ENCODE measurements at regions not wholly inside any gene's neighbourhood (a gene's known extent, or its start where the extent isn't known, plus 50 kb on each side); places are given as distances from the start of the nearest gene placed in this dataset.

- Mint-ChIP-seq H3K27me3 (peaks cover 10% of the 10 kb centered on the region), H3K9me3 (ENCODE audit: low read depth) (peaks cover 2% of the 10 kb centered on the region), H3K36me3 (ENCODE audit: low read depth) (no peaks in the 10 kb centered on the region), H3K4me3 (no peak overlapping the region), H3K4me1 (no peaks in the 10 kb centered on the region), H3K27ac (no peak overlapping the region)
- CTCF ChIA-PET: no interaction called here
- POLR2A ChIA-PET: no interaction called here
- DNase-seq: no peak
- intact Hi-C loops (cut with DNase I, micrococcal nuclease): no loop called here
- no peak for ATAC-seq
These were observed 317.0 kb downstream of the GALR1 start for GRCh38 chr18:77566604-77567003.

GRCh38 chr18:77567205-77567604 is 317.6 kb downstream of the GALR1 start:
- Mint-ChIP-seq H3K36me3 (ENCODE audit: low read depth) (no peaks in the 10 kb centered on the region), H3K27ac (no peak overlapping the region), H3K27me3 (peaks cover 12% of the 10 kb centered on the region), H3K4me3 (no peak overlapping the region), H3K9me3 (ENCODE audit: low read depth) (peaks cover 2% of the 10 kb centered on the region), H3K4me1 (no peaks in the 10 kb centered on the region)
- ATAC-seq: no peak
- ChIA-PET POLR2A (no interaction called here), CTCF (no interaction called here)
- DNase-seq: no peak
- intact Hi-C loops (cut with DNase I, micrococcal nuclease): no loop called here

- no peak for DNase-seq
- CTCF ChIA-PET: no interaction called here
- Mint-ChIP-seq H3K9me3 (ENCODE audit: low read depth) (peaks cover 2% of the 10 kb centered on the region), H3K27ac (no peak overlapping the region), H3K36me3 (ENCODE audit: low read depth) (no peaks in the 10 kb centered on the region), H3K4me3 (no peak overlapping the region), H3K4me1 (no peaks in the 10 kb centered on the region), H3K27me3 (peaks cover 24% of the 10 kb centered on the region)
- POLR2A ChIA-PET: no interaction called here
- intact Hi-C loops (cut with DNase I, micrococcal nuclease): no loop called here
- ATAC-seq: no peak
These were observed 322.1 kb downstream of the GALR1 start for GRCh38 chr18:77571743-77572142.

- H3K4me3 Mint-ChIP-seq: no peak overlapping the region
- no peak overlapping the region for H3K27ac Mint-ChIP-seq
- no peaks in the 10 kb centered on the region for H3K36me3 Mint-ChIP-seq (ENCODE audit: low read depth)
- ATAC-seq: no peak
- ChIA-PET POLR2A (no interaction called here), CTCF (no interaction called here)
- H3K9me3 Mint-ChIP-seq (ENCODE audit: low read depth): peaks cover 2% of the 10 kb centered on the region
- intact Hi-C loops (cut with DNase I, micrococcal nuclease): no loop called here
- no peak for DNase-seq
- H3K4me1 Mint-ChIP-seq: no peaks in the 10 kb centered on the region
- H3K27me3 Mint-ChIP-seq: peaks cover 26% of the 10 kb centered on the region
These were observed 322.9 kb downstream of the GALR1 start for GRCh38 chr18:77572537-77572936.

- POLR2A ChIA-PET: no interaction called here
- H3K4me1 Mint-ChIP-seq: no peaks in the 10 kb centered on the region
- H3K27me3 Mint-ChIP-seq: peaks cover 26% of the 10 kb centered on the region
- peaks cover 2% of the 10 kb centered on the region for H3K9me3 Mint-ChIP-seq (ENCODE audit: low read depth)
- H3K36me3 Mint-ChIP-seq (ENCODE audit: low read depth): no peaks in the 10 kb centered on the region
- intact Hi-C loops (cut with DNase I, micrococcal nuclease): no loop called here
- no peak for DNase-seq
- no peak overlapping the region for H3K4me3 Mint-ChIP-seq
- CTCF ChIA-PET: no interaction called here
- H3K27ac Mint-ChIP-seq: no peak overlapping the region
- no peak for ATAC-seq
These were observed 323.9 kb downstream of the GALR1 start for GRCh38 chr18:77573571-77573970.

- POLR2A ChIA-PET: no interaction called here
These were observed 341.4 kb downstream of the GALR1 start for GRCh38 chr18:77590943-77591515.

GRCh38 chr18:77597726-77598125 is 348.1 kb downstream of the GALR1 start:
- peaks cover 3% of the 10 kb centered on the region for H3K27me3 Mint-ChIP-seq

More at GRCh38 chr18:77590943-77591515, 341.4 kb downstream of the GALR1 start:
- no peak overlapping the region for H3K27ac Mint-ChIP-seq
- CTCF ChIA-PET: interaction anchor here (1.4 kb wide), 1 partner anchor 9 kb away, joined by 3 read pairs; no protein-coding TSS in a partner anchor
- H3K27me3 Mint-ChIP-seq: peaks cover 5% of the 10 kb centered on the region
- intact Hi-C loops (cut with DNase I, micrococcal nuclease): no loop called here
- ATAC-seq (no peak), DNase-seq (no peak)
- no peaks in the 10 kb centered on the region for H3K9me3 Mint-ChIP-seq (ENCODE audit: low read depth)
- no peak overlapping the region for H3K4me3 Mint-ChIP-seq
- no peaks in the 10 kb centered on the region for H3K4me1 Mint-ChIP-seq
- no peaks in the 10 kb centered on the region for H3K36me3 Mint-ChIP-seq (ENCODE audit: low read depth)

GRCh38 chr18:77600674-77601073 is 351.0 kb downstream of the GALR1 start:
- Mint-ChIP-seq H3K9me3 (ENCODE audit: low read depth) (no peaks in the 10 kb centered on the region), H3K36me3 (ENCODE audit: low read depth) (no peaks in the 10 kb centered on the region), H3K27me3 (peaks cover 3% of the 10 kb centered on the region), H3K4me1 (no peaks in the 10 kb centered on the region), H3K27ac (no peak overlapping the region), H3K4me3 (no peak overlapping the region)
- ATAC-seq (no peak), DNase-seq (no peak)
- ChIA-PET POLR2A (no interaction called here), CTCF (interaction anchor here (1.4 kb wide), 1 partner anchor 10 kb away, joined by 3 read pairs; no protein-coding TSS in a partner anchor)
- intact Hi-C loops (cut with DNase I, micrococcal nuclease): no loop called here

More at GRCh38 chr18:77597726-77598125, 348.1 kb downstream of the GALR1 start:
- H3K27ac Mint-ChIP-seq: no peak overlapping the region
- no peak for ATAC-seq
- ChIA-PET CTCF (no interaction called here), POLR2A (no interaction called here)
- DNase-seq: no peak
- H3K4me1 Mint-ChIP-seq: no peaks in the 10 kb centered on the region
- H3K9me3 Mint-ChIP-seq (ENCODE audit: low read depth): no peaks in the 10 kb centered on the region
- intact Hi-C loops (cut with DNase I, micrococcal nuclease): no loop called here
- H3K4me3 Mint-ChIP-seq: no peak overlapping the region
- no peaks in the 10 kb centered on the region for H3K36me3 Mint-ChIP-seq (ENCODE audit: low read depth)

GRCh38 chr18:77601567-77601966 is 351.9 kb downstream of the GALR1 start:
- ChIA-PET POLR2A (no interaction called here), CTCF (interaction anchor here (1.2 kb wide), 1 partner anchor 86 kb away, joined by 4 read pairs; no protein-coding TSS in a partner anchor)
- no peaks in the 10 kb centered on the region for H3K9me3 Mint-ChIP-seq (ENCODE audit: low read depth)
- no peak overlapping the region for H3K4me3 Mint-ChIP-seq
- DNase-seq (no peak), ATAC-seq (no peak)
- H3K36me3 Mint-ChIP-seq (ENCODE audit: low read depth): no peaks in the 10 kb centered on the region
- no peaks in the 10 kb centered on the region for H3K4me1 Mint-ChIP-seq
- intact Hi-C loops (cut with DNase I, micrococcal nuclease): no loop called here
- H3K27ac Mint-ChIP-seq: no peak overlapping the region
- H3K27me3 Mint-ChIP-seq: peaks cover 3% of the 10 kb centered on the region

GRCh38 chr18:77607087-77607486 is 357.4 kb downstream of the GALR1 start:
- Mint-ChIP-seq H3K4me1 (no peaks in the 10 kb centered on the region), H3K27ac (no peak overlapping the region), H3K36me3 (ENCODE audit: low read depth) (no peaks in the 10 kb centered on the region), H3K4me3 (no peak overlapping the region), H3K27me3 (peaks cover 2% of the 10 kb centered on the region), H3K9me3 (ENCODE audit: low read depth) (no peaks in the 10 kb centered on the region)
- ChIA-PET CTCF (no interaction called here), POLR2A (no interaction called here)
- DNase-seq: no peak
- intact Hi-C loops (cut with DNase I, micrococcal nuclease): no loop called here
- no peak for ATAC-seq

- H3K27ac Mint-ChIP-seq: no peak overlapping the region
- H3K36me3 Mint-ChIP-seq (ENCODE audit: low read depth): no peaks in the 10 kb centered on the region
- ATAC-seq: no peak
- peaks cover 5% of the 10 kb centered on the region for H3K27me3 Mint-ChIP-seq
- H3K9me3 Mint-ChIP-seq (ENCODE audit: low read depth): no peaks in the 10 kb centered on the region
- intact Hi-C loops (cut with DNase I, micrococcal nuclease): no loop called here
- no peak for DNase-seq
- no peak overlapping the region for H3K4me3 Mint-ChIP-seq
- POLR2A ChIA-PET: no interaction called here
- CTCF ChIA-PET: no interaction called here
- H3K4me1 Mint-ChIP-seq: no peaks in the 10 kb centered on the region
These were observed 359.2 kb downstream of the GALR1 start for GRCh38 chr18:77608807-77609206.

GRCh38 chr18:77617694-77618093 is 368.0 kb downstream of the GALR1 start:
- Mint-ChIP-seq H3K4me3 (no peak overlapping the region), H3K9me3 (ENCODE audit: low read depth) (no peaks in the 10 kb centered on the region), H3K27ac (no peak overlapping the region), H3K36me3 (ENCODE audit: low read depth) (no peaks in the 10 kb centered on the region), H3K4me1 (peaks cover 6% of the 10 kb centered on the region), H3K27me3 (peaks cover 11% of the 10 kb centered on the region)
- ATAC-seq: no peak
- DNase-seq: no peak
- ChIA-PET POLR2A (no interaction called here), CTCF (no interaction called here)
- intact Hi-C loops (cut with DNase I, micrococcal nuclease): no loop called here

GRCh38 chr18:77619525-77619924 is 369.9 kb downstream of the GALR1 start:
- intact Hi-C loops (cut with DNase I, micrococcal nuclease): no loop called here
- Mint-ChIP-seq H3K9me3 (ENCODE audit: low read depth) (no peaks in the 10 kb centered on the region), H3K27me3 (peaks cover 5% of the 10 kb centered on the region), H3K4me3 (no peak overlapping the region), H3K4me1 (peaks cover 6% of the 10 kb centered on the region), H3K27ac (no peak overlapping the region), H3K36me3 (ENCODE audit: low read depth) (no peaks in the 10 kb centered on the region)
- CTCF ChIA-PET: no interaction called here
- DNase-seq (no peak), ATAC-seq (no peak)
- POLR2A ChIA-PET: no interaction called here
